ENCODE measurements at regions not wholly inside any gene's neighbourhood (a gene's known extent, or its start where the extent isn't known, plus 50 kb on each side); places are given as distances from the start of the nearest gene placed in this dataset.

- DNase-seq (no peak), ATAC-seq (no peak)
- Mint-ChIP-seq H3K4me3 (no peak overlapping the region), H3K4me1 (no peaks in the 10 kb centered on the region), H3K27ac (no peak overlapping the region), H3K27me3 (no peaks in the 10 kb centered on the region), H3K9me3 (peaks cover 0 to 7% of the 10 kb centered on the region in 2 donors)
These were observed 200.7 kb upstream of the SEMA6D start for GRCh38 chr15:47516558-47516957.

GRCh38 chr15:47516972-47517371 is 200.3 kb upstream of the SEMA6D start:
- H3K9me3 Mint-ChIP-seq, result peaks cover 0 to 7% of the 10 kb centered on the region in 2 donors
- no peak overlapping the region for H3K4me3 Mint-ChIP-seq
- no peaks in the 10 kb centered on the region for H3K27me3 Mint-ChIP-seq
- DNase-seq (no peak), ATAC-seq (no peak)
- no peak overlapping the region for H3K27ac Mint-ChIP-seq
- no peaks in the 10 kb centered on the region for H3K4me1 Mint-ChIP-seq

GRCh38 chr15:47517737-47518136 is 199.6 kb upstream of the SEMA6D start:
- ATAC-seq, result no peak
- H3K4me3 Mint-ChIP-seq, result no peak overlapping the region
- no peak for DNase-seq
- H3K27ac Mint-ChIP-seq, result no peak overlapping the region
- no peaks in the 10 kb centered on the region for H3K27me3 Mint-ChIP-seq
- H3K9me3 Mint-ChIP-seq, result peaks cover 5 to 7% of the 10 kb centered on the region in 2 donors
- H3K4me1 Mint-ChIP-seq, result no peaks in the 10 kb centered on the region

GRCh38 chr15:47523681-47524475 is 193.4 kb upstream of the SEMA6D start:
- ATAC-seq (no peak), DNase-seq (no peak)
- no peak overlapping the region for H3K4me3 Mint-ChIP-seq
- H3K27me3 Mint-ChIP-seq, result no peaks in the 10 kb centered on the region
- H3K9me3 Mint-ChIP-seq, result peaks cover 5 to 7% of the 10 kb centered on the region in 2 donors
- no peak overlapping the region for H3K27ac Mint-ChIP-seq
- no peaks in the 10 kb centered on the region for H3K4me1 Mint-ChIP-seq

DNA sequence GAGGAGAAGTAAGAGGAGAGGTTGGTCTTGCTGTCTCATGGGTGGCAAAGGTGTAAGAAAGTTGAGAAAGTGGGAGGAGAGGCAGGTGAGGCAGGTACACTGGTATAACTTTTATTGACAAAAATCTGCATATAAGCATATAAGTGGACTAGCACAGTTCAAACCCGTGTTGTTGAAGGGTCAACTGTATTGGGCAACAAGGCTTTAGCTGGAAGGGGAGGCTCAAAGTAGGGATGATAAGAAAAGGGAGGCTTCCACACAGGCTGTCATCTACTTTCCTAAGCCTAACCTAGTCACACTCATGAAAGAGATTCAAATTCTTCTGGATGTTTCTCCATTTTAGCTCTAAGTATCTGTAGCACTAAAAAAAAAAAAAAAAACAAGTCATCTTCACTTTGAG is 188.1 kb upstream of the SEMA6D start:
- DNase-seq, result no peak
- Mint-ChIP-seq H3K4me3 (no peak overlapping the region), H3K9me3 (peaks cover 5 to 8% of the 10 kb centered on the region in 2 donors), H3K4me1 (no peaks in the 10 kb centered on the region), H3K27me3 (peaks cover 7% of the 10 kb centered on the region), H3K27ac (peak overlapping the region in 1 of 2 donors; percentile 1)
- ATAC-seq, result no peak

- Mint-ChIP-seq H3K9me3 (peaks cover 8 to 10% of the 10 kb centered on the region in 2 donors), H3K4me3 (no peak overlapping the region), H3K27ac (no peak overlapping the region), H3K4me1 (no peaks in the 10 kb centered on the region), H3K27me3 (peaks cover 7% of the 10 kb centered on the region)
- DNase-seq (no peak), ATAC-seq (no peak)
These were observed 182.6 kb upstream of the SEMA6D start for GRCh38 chr15:47534673-47535072.

GRCh38 chr15:47541562-47541961 is 175.7 kb upstream of the SEMA6D start:
- no peaks in the 10 kb centered on the region for H3K4me1 Mint-ChIP-seq

DNA sequence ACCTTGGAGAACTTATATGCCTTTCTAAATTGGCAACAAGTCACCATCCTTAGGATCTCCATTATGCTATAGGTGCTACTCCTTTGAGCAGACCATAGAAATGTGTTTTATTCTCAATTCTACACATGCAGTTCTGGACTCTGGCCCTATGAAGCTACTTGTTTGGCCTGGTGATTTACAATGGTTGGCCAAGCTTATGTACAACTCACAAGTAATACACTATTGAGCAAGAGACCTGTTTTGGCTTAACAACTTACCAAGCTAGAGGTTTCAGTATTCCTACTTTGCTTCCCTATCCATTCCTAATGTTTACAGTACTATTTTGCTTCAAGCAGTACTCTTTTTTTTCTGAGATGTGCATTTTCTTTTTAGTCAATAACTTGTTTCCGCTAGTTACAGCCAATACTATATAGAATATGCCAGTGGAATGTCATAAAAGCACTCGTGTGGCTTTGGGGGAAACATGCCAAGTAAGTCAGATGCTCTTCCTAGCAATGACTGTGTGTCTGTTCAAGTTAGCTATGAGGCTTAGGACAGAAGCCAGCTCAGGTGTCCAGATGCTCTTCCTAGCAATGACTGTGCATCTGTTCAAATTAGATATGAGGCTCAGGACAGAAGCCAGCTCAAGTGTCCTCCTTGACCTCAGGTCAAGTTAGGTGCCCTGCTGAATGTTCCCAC is 174.9 kb upstream of the SEMA6D start:
- no peak overlapping the region for H3K4me3 Mint-ChIP-seq
- H3K9me3 Mint-ChIP-seq, result no peaks in the 10 kb centered on the region
- no peak for ATAC-seq
- no peak for DNase-seq
- H3K27ac Mint-ChIP-seq, result no peak overlapping the region
- no peaks in the 10 kb centered on the region for H3K4me1 Mint-ChIP-seq
- no peaks in the 10 kb centered on the region for H3K27me3 Mint-ChIP-seq

More at GRCh38 chr15:47541562-47541961, 175.7 kb upstream of the SEMA6D start:
- ATAC-seq, result no peak
- no peaks in the 10 kb centered on the region for H3K27me3 Mint-ChIP-seq
- H3K4me3 Mint-ChIP-seq, result no peak overlapping the region
- no peak overlapping the region for H3K27ac Mint-ChIP-seq
- no peaks in the 10 kb centered on the region for H3K9me3 Mint-ChIP-seq
- no peak for DNase-seq

GRCh38 chr15:47548231-47548630 is 169.1 kb upstream of the SEMA6D start:
- no peaks in the 10 kb centered on the region for H3K4me1 Mint-ChIP-seq
- DNase-seq (no peak), ATAC-seq (no peak)
- no peaks in the 10 kb centered on the region for H3K27me3 Mint-ChIP-seq
- no peak overlapping the region for H3K27ac Mint-ChIP-seq
- H3K4me3 Mint-ChIP-seq, result no peak overlapping the region
- no peaks in the 10 kb centered on the region for H3K9me3 Mint-ChIP-seq

DNA sequence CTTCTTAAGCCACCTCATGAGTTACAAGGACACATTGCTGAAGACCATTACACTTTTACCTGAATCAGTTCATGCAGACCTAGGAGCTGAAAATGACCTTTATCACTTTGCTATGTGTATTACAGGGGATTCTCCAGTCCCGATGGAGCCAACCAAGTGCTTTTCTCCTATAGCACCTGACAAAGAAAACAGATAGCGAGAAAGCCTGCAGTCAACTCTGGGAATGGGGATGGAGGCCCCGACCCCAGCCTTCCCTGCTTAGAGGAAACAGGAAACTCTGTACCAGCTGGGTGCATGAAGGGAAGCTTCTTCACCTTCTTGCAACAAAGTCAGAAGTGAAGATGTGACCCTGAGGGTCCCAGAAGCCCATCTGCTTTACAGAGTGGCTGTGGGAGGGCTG is 168.3 kb upstream of the SEMA6D start:
- ATAC-seq (no peak), DNase-seq (no peak)
- Mint-ChIP-seq H3K9me3 (no peaks in the 10 kb centered on the region), H3K27me3 (no peaks in the 10 kb centered on the region), H3K4me1 (no peaks in the 10 kb centered on the region), H3K4me3 (no peak overlapping the region), H3K27ac (no peak overlapping the region)

- ATAC-seq, result no peak
- Mint-ChIP-seq H3K9me3 (no peaks in the 10 kb centered on the region), H3K4me3 (no peak overlapping the region), H3K27ac (no peak overlapping the region), H3K4me1 (no peaks in the 10 kb centered on the region), H3K27me3 (no peaks in the 10 kb centered on the region)
- no peak for DNase-seq
These were observed 166.2 kb upstream of the SEMA6D start for GRCh38 chr15:47551079-47551478.

- H3K27ac Mint-ChIP-seq, result no peak overlapping the region
- no peaks in the 10 kb centered on the region for H3K4me1 Mint-ChIP-seq
- no peaks in the 10 kb centered on the region for H3K27me3 Mint-ChIP-seq
- no peaks in the 10 kb centered on the region for H3K9me3 Mint-ChIP-seq
- DNase-seq (no peak), ATAC-seq (no peak)
- no peak overlapping the region for H3K4me3 Mint-ChIP-seq
These were observed 165.8 kb upstream of the SEMA6D start for GRCh38 chr15:47551546-47551945.

DNA sequence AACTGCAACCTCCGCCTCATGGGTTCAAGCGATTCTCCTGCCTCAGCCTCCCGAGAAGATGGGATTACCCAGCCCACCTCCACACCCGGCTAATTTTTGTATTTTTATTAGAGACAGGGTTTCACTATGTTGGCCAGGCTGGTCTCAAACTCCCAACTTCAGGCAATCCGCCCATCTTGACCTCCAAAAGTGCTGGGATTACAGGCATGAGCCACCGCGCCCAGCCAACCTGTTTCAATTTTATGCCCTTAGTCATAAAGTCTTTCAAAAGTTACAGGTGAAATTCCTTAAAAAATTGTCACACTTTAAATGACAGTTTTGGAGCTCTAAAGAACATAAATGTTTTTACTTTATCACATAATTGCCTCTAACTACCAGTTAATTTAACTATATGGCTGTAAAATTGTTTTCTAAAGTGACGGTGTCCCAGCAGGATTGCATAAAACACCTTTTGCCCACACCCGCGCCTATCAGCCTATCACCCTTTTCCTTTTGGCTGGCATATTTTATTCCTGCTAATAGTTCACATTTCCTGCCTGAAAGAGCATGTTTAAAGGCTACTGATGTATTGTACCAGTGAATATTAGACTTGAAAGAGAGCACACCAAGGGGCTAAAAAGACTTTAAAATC is 164.2 kb upstream of the SEMA6D start:
- H3K9me3 Mint-ChIP-seq, result no peaks in the 10 kb centered on the region
- no peak overlapping the region for H3K27ac Mint-ChIP-seq
- no peaks in the 10 kb centered on the region for H3K4me1 Mint-ChIP-seq
- ATAC-seq (no peak), DNase-seq (no peak)
- no peaks in the 10 kb centered on the region for H3K27me3 Mint-ChIP-seq
- no peak overlapping the region for H3K4me3 Mint-ChIP-seq

DNA sequence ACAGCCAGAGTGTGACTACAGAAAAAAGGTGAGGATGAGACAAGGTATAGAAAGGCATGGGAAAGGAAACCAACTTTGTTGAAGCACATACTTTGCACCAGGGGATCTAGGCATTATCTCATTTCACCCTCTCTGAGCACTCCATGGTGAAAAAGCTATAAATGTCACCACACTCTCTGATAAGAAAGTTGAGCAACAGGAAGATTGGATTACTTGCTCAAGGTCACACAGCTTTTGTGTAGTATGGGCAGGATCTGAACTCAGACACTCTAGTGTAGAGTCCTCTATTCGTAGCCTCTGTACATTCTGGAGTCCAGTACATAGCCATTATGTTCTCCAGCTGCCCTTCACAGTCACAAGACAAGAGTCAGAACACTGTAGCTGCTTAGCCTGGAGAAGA is 163.4 kb upstream of the SEMA6D start:
- no peak for ATAC-seq
- no peaks in the 10 kb centered on the region for H3K27me3 Mint-ChIP-seq
- no peak overlapping the region for H3K4me3 Mint-ChIP-seq

DNA sequence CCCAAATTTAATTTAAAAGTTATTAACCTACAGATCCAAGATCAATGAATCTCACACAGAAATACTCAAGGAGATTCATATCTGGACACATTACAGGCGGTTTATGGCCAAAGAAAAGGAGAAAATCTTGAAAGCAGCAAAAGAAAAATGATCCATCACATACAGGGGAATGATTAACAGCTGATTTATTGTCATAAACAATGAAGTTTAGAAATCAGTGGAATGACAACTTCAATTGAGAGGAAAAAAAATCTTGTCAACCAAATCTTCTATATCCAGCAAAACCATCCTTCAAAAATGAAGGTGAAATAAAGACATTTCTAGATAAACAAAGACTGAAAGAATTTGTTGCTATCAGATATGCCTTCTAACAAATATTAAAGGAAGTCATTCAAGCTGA is 156.2 kb upstream of the SEMA6D start:
- H3K27me3 Mint-ChIP-seq, result no peaks in the 10 kb centered on the region

More for the DNA sequence above, 163.4 kb upstream of the SEMA6D start:
- peaks cover 0 to 6% of the 10 kb centered on the region in 2 donors for H3K9me3 Mint-ChIP-seq
- no peaks in the 10 kb centered on the region for H3K4me1 Mint-ChIP-seq
- no peak overlapping the region for H3K27ac Mint-ChIP-seq
- no peak for DNase-seq

GRCh38 chr15:47565949-47566348 is 151.4 kb upstream of the SEMA6D start:
- H3K27me3 Mint-ChIP-seq, result no peaks in the 10 kb centered on the region
- no peak overlapping the region for H3K27ac Mint-ChIP-seq
- H3K4me3 Mint-ChIP-seq, result no peak overlapping the region
- ATAC-seq (no peak), DNase-seq (no peak)
- H3K4me1 Mint-ChIP-seq, result no peaks in the 10 kb centered on the region
- peaks cover 0 to 3% of the 10 kb centered on the region in 2 donors for H3K9me3 Mint-ChIP-seq

More for the DNA sequence above, 156.2 kb upstream of the SEMA6D start:
- Mint-ChIP-seq H3K4me3 (no peak overlapping the region), H3K9me3 (peaks cover 6 to 19% of the 10 kb centered on the region in 2 donors), H3K4me1 (no peaks in the 10 kb centered on the region), H3K27ac (no peak overlapping the region)
- no peak for ATAC-seq
- DNase-seq, result no peak

All from stimulated activated naive CD8-positive, alpha-beta T cell treated with anti-CD3 and anti-CD28 coated beads, Interleukin-15, amount 100 ng/mL, for 72 hours (primary cell).